ENCODE measurements at regions not wholly inside any gene's neighbourhood (a gene's known extent, or its start where the extent isn't known, plus 50 kb on each side); places are given as distances from the start of the nearest gene placed in this dataset.
"Not testable (repeated sequence)": the region's sequence is repeated elsewhere in the genome, so short reads cannot be mapped to it uniquely, and the experiment has no call there.

- DNase-seq (ENCODE audit: low read depth in 2 of 2) = no peak
Measured at GRCh38 chr2:7845332-7845731, 836.5 kb upstream of the ID2 start.

GRCh38 chr2:7846607-7847006, 835.2 kb upstream of the ID2 start:
- no peak for DNase-seq (ENCODE audit: low read depth in 2 of 2)

- DNase-seq (ENCODE audit: low read depth in 2 of 2) = no peak
Measured at GRCh38 chr2:7847321-7847720, 834.5 kb upstream of the ID2 start.

- no peak for DNase-seq (ENCODE audit: low read depth in 2 of 2)
Measured at GRCh38 chr2:7849027-7849426, 832.8 kb upstream of the ID2 start.

GRCh38 chr2:7849531-7849930, 832.3 kb upstream of the ID2 start:
- no peak for DNase-seq (ENCODE audit: low read depth in 2 of 2)

- DNase-seq (ENCODE audit: low read depth in 2 of 2) = no peak
Measured at GRCh38 chr2:7852546-7852945, 829.3 kb upstream of the ID2 start.

- DNase-seq (ENCODE audit: low read depth in 2 of 2) = no peak
Measured at GRCh38 chr2:7857904-7858303, 824.0 kb upstream of the ID2 start.

GRCh38 chr2:7858624-7859023, 823.2 kb upstream of the ID2 start:
- no peak for DNase-seq (ENCODE audit: low read depth in 2 of 2)

GRCh38 chr2:7860693-7861092, 821.2 kb upstream of the ID2 start:
- DNase-seq (ENCODE audit: low read depth in 2 of 2) = no peak

- no peak for DNase-seq (ENCODE audit: low read depth in 2 of 2)
Measured at GRCh38 chr2:7861910-7862702, 819.8 kb upstream of the ID2 start.

GRCh38 chr2:7866104-7866503, 815.8 kb upstream of the ID2 start:
- DNase-seq (ENCODE audit: low read depth in 2 of 2) = no peak

GRCh38 chr2:7866825-7867224, 815.0 kb upstream of the ID2 start:
- no peak for DNase-seq (ENCODE audit: low read depth in 2 of 2)

- DNase-seq (ENCODE audit: low read depth in 2 of 2) = no peak
Measured at GRCh38 chr2:7867867-7868266, 814.0 kb upstream of the ID2 start.

- DNase-seq (ENCODE audit: low read depth in 2 of 2) = no peak
Measured at GRCh38 chr2:7868836-7869235, 813.0 kb upstream of the ID2 start.

GRCh38 chr2:7876445-7876844, 805.4 kb upstream of the ID2 start:
- not testable (repeated sequence) for DNase-seq (ENCODE audit: low read depth in 2 of 2)

GRCh38 chr2:7878266-7878665, 803.6 kb upstream of the ID2 start:
- not testable (repeated sequence) for DNase-seq (ENCODE audit: low read depth in 2 of 2)

- DNase-seq (ENCODE audit: low read depth in 2 of 2) = no peak
Measured at GRCh38 chr2:7878786-7879482, 802.9 kb upstream of the ID2 start.

- no peak for DNase-seq (ENCODE audit: low read depth in 2 of 2)
Measured at GRCh38 chr2:7879483-7879835, 802.4 kb upstream of the ID2 start.

- no peak for DNase-seq (ENCODE audit: low read depth in 2 of 2)
Measured at GRCh38 chr2:7880126-7880525, 801.7 kb upstream of the ID2 start.

- no peak for DNase-seq (ENCODE audit: low read depth in 2 of 2)
Measured at GRCh38 chr2:7880566-7880965, 801.3 kb upstream of the ID2 start.

GRCh38 chr2:7881063-7881462, 800.8 kb upstream of the ID2 start:
- no peak for DNase-seq (ENCODE audit: low read depth in 2 of 2)

GRCh38 chr2:7881466-7881865, 800.4 kb upstream of the ID2 start:
- DNase-seq (ENCODE audit: low read depth in 2 of 2) = no peak

- DNase-seq (ENCODE audit: low read depth in 2 of 2) = no peak
Measured at GRCh38 chr2:7882296-7882695, 799.6 kb upstream of the ID2 start.

GRCh38 chr2:7884338-7884737, 797.5 kb upstream of the ID2 start:
- DNase-seq (ENCODE audit: low read depth in 2 of 2) = no peak

All from activated CD8-positive, alpha-beta memory T cell treated with anti-CD3 and anti-CD28 coated beads for 4 hours (primary cell).